Fibroblast of skin of right biceps (primary cell): ENCODE measurements at regions not wholly inside any gene's neighbourhood (a gene's known extent, or its start where the extent isn't known, plus 50 kb on each side); places are given as distances from the start of the nearest gene placed in this dataset.
A peak's percentile ranks its signal among the peaks of the same experiment; 100 is the strongest.

Source experiments
- DNase-seq: peaks from one replicate; pipeline ENCODE4 v3.0.0-alpha.2; 2013

DNA sequence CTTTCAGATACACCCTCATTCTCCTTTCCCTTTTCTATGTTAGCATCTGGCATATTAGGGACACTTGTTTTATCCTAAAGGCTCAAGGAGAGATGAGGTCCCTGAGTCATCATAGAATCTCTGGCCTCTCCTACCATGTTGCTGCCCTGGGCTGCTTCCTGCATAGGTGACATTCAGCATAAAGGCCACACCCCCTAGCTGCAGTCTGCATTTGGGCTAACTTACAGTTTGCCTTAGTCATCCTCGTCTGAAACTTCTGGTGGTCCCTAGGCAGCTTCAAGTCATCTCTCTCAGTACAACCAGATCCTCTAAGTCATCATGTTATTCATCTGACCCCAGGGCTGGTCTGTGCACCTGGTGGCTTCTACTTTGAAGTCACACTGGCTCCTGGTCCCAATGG lies 982.7 kb upstream of the NR2F2 start:
- no peak for DNase-seq

DNA sequence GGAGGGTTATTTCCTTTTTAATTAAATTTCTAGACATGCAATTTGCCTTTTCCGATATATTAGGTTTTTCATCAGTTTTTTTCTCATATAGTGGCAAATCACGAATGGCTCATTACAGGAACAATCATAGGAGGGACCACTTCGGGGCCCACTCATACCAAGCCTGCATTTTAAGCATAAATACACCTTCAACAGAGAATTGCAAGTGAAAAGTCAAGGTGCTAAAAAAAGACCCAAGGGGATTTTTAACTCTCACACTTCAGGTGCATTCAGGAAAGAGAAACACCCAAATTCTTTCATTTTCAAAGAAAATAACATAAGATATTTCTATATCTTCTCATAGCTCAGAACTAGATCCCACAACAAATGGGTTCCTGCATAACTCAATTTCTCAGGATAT lies 979.6 kb upstream of the NR2F2 start:
- no peak for DNase-seq

DNA sequence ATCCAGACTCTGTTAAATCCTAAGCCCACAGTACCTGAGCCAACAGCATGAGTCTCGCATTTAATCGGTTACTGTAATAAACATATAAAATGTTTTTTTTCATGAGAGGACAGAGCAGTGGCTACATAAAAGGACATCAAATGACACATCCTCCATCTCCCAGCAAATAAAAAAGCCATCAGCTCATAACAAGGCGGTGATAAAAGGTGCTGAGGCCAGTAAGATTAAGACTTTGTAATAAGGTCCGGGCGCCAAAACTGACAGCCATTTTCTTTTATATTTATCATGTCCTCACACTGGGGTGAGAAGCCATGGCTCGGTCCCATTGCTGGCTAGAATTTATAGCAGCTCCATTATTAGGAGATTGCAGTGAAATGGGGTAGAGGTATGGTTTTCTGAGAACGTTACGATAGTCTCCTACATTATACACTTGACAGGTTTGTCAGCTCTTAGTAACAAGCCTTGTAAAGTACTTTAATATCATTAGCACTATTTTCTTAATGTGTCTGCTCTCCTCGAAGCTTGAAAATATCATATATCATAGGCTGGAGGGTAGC lies 977.8 kb upstream of the NR2F2 start:
- DNase-seq, result no peak

DNA sequence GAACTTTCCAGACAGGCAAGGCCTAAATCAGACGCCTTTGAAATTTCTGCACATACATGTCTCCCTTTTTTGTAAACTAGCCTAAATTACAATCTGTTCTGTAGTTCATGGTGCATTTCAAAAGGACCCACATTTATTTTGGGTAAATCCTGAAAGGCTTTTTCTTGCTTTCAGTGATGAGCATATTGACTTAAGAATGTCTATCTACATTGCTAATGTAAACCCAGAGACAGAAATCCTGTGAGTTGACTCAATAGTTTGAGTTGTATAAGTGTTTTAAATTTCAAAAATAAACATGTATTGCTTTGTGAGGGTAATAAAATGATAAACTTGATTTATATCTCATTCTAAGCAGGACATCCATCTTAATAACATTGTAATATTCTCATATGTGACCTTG lies 977.0 kb upstream of the NR2F2 start:
- DNase-seq, result no peak

DNA sequence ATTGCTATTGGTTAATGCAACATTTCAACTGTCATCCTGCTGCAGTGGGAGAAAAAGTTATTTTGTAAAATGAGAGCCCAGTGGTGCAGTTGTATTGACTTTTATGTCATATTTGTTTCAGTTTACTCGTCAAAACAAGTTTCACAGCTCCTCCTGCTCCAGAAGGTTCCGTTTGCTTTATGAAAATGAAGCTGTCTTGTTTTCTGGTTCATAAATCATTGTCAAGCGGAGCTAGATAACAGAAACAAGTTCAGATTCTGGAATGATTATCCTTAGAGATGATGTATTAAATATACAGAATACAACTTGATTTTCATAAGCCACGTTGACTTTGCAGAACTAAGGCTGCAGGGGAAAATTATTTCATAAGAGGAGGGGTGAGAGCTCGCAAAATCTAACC lies 970.5 kb upstream of the NR2F2 start:
- DNase-seq, result no peak

DNA sequence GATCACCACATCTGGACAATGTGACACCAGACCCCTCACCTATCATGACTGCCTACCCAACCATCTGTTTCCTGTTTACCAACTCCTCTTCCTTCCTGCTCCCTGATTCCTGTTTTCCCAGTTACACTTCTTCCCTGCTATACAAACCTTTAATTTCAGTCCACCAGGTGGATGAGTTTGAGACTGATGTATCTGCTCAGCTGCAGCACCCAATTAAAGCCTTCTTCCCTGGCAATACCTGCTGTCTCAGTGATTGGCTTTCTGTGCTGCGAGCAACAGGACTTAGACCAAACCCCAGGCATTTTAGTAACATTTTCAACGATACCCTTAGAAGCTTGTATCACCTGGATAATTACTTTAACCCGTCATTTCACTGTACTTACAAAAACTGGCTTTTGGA lies 968.2 kb upstream of the NR2F2 start:
- DNase-seq, result no peak

DNA sequence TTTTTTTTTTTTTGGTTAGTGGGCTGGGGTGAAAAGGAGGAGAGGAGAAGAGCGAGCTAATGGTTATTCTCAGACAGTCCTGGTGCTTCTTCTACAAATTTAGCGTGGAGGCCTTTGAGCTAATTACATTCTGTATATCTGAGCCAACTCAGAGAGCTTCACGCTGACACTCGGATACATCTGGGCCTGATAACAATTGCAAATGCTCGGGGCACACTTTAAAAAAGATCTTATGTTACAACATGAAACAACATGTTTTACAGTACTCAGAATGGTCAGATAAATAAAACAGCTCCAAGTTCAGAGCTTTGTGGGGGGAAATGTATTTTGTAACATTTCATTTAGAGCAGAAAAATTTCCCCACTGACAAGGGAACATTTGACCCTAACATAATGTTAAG lies 966.9 kb upstream of the NR2F2 start:
- DNase-seq, result no peak

DNA sequence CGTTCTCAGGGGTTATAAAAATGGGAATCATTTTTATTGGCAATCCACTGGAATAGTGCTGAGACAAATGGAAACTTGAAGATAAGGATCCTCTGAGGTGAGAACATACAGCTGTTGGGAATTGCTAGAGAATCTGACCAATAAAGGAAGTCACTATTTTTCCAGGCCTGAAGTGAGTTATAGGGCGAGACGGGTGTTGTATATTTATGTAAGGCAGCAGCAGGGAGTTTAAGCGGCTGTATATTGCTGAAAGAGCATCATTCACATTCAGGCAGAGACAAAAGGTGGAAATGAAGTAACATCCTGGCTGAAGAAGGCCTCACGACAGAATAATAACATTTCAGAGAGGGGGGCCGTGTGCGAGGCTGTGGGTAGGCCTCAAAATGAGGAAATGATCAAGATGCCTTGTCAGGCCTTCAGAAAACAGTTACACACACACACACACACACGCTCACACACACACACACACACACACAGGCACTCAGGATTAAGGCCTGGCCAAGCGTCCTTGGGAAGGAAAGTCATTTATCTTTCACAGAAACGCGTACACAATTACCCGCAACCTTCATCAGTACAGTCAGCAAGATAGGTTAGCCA lies 964.9 kb upstream of the NR2F2 start:
- DNase-seq, result no peak

DNA sequence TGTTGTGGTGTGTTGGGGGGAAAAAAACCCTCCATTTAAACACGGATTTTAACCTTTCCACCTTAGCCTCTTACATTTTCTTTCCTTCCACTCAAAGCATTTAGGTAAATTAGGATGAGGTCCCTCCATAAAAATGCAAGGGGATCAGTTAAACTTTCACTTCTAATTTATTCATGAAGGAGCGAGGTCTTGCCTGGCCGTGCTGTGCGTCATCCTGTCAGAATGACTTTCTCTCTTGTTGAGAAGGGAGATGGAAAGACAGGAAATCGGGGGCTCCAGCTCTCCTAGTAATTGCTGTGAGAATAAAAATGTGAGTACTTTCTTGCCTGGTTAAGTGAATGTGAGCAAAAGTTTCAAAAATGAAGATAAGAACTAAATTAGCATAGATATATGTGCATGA lies 962.3 kb upstream of the NR2F2 start:
- DNase-seq, result peak; percentile 8

DNA sequence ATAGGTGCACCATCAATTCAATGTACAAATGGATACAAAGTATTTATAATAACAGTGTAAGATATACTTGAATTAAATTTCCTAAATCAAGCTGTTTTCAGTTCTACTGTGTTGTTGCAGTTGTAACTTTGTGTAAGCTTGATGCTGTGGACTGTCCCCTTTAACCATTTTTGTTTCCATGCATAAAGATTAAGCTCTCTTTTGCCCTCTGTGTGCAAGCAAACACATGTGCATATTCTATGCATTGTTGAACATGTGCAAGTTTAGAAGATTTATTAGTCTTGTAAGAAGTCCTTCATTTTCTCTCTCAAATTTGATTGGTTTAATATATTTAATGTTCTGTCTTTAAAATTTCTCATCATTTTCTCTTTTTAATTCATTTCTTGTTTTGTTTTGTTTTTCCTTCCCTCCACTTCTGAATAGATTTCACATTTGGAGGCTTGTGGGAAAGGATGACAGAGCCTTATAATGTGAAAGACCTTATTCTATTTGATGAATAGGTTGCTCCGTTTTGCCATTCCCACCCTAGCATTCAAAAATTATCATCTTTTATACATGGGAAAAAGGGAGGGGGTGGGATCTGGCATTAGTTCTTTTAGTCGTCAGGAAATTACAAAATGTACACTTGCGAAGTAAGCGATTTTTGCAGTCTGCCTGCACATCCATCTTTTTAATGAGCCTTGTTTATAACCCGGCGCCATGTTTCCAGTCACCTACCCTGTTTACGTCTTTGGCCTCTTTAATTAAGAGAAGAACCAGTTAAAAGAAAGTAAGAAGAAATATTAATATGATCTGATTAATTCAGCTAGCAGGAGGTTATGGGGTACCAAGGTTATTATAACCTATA lies 961.5 kb upstream of the NR2F2 start:
- DNase-seq, result no peak

DNA sequence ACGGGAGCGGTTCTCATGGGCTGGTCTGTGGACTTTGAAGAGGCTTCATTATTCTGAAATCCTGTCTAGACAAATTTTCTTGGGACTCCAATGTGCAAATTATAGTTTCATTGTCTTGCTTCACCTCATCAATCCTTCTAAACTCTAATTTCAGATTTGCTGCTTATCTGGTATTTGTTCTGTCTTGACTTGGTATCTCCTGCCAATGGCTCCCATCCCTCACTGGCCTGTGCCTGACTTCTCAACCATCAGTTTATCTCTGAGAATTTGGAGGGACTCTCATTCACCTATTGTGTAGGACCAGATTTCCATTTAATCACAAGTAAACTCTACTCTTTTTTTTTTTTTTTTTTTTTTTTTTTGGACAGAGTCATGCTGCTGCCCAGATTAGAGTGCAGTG lies 960.2 kb upstream of the NR2F2 start:
- DNase-seq, result no peak

DNA sequence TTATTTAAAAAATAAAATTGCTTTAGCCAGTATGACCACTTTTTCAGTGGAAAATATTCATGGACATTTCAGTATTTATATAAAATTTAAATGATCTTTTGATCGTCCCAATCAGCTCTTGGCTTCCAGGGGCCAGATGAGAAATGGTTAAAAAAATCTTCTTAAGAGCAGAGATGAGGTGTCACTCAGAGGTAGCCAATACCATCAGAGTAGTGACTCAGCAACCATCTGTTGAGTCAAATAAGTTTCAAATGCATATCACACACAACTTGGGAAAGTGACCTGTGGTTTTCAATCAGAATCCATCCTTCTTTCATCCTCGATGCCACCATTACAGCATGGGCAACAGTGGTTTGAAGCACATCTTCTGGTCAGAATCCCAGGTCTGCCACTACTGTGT lies 958.8 kb upstream of the NR2F2 start:
- peak; percentile 31 for DNase-seq

DNA sequence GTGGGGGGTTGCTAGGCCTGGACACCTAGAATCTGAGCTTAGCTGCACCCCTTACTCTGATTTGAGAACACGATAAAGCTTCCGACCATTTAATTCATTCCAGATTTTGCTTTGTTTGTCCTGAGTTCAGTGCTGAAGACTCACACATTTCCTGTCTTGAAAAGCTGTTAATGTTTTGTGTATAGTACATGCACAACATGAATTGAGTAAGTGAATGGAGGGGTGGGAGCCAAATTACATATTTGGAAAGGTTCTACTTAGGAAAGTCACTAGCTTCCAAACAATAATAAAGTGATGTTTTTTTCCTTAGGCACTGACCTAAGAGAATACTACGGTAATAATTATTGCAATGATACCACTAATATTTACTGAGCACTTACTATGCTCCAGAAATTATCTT lies 955.2 kb upstream of the NR2F2 start:
- no peak for DNase-seq

DNA sequence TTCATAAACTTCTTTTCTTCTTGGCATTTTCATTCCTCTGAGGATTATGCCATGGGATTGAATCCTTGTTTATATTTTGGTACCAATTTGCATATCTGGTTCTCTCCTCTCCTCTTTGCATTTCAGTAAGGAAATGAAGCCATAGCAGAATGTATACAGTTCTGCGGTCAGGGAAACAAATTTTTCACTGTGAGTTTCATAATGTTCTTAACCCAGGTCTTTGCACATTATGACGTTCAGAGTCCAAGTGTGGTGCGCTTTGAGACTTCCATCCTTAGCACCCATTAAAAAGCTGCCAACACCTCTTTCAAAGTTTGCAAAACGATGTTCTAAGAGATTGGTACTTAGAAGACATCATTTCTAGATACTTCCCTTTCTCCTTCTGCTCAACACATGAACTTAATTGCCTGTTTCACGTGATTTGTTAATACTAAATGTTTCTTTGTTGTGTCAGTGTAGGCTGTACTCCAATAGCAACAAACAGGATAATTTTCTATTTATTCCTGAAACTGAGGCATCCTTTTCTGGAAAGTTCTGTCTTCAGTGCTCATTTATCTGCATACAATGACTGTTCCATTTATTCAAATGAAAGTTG lies 953.1 kb upstream of the NR2F2 start:
- DNase-seq, result no peak

DNA sequence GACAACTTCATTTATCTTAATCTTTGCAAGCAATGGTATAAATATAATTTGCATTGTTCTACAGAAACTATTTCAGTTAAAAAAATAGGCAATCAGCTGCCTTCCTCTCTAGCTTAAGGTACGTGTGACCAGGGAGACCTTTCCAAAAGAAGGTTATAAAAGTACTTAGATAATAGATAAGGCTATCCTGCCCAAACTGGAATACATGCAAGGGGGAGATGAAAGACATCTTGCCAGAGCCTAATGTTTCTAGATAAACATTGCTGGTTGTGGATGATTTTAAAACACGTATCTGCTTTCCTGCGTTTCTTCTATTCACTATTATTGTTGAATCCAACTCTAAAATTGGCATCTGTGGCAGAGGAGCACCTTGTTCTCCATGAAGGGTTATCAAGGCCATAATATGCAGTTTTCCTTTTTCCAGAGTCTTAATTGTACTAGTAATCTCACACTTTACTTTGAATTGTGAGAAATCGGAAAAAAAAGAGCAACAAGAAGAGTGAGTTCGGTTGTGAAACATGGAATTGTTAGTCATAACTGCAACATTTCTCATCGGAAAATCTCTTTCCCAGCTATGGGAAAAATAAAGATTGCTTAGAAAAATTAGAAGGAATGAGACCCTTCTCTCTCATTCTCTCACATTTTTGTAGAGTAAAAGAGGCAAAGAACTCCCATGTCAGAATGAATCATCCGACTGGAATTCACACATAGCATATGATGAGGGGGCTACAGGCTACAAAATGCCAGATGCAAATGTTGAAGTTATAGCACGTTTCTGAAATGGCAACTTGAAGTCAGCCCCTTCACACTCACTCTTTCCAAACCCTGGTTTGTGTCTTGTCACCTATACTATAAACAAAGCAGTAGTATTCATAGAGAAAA lies 936.1 kb upstream of the NR2F2 start:
- peak; percentile 84 for DNase-seq

DNA sequence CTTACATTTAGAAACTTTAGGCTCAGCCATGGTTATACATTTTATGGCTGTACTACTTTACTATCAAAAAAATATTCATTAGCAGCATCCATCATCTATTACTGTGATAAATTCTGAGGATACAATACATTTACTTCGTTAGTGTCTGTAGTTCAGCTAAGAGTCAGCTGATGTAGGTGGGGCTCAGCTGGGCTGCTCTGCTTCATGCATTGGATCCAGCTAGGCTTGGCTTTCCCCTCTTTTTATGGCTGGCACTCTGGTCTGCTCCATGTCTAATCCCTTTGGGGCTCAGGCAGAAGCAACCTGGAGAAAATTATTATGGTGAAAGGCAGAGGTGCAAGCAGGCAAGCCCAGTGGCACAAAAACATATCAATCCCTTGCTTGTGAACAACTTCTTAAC lies 930.1 kb upstream of the NR2F2 start:
- DNase-seq, result no peak

DNA sequence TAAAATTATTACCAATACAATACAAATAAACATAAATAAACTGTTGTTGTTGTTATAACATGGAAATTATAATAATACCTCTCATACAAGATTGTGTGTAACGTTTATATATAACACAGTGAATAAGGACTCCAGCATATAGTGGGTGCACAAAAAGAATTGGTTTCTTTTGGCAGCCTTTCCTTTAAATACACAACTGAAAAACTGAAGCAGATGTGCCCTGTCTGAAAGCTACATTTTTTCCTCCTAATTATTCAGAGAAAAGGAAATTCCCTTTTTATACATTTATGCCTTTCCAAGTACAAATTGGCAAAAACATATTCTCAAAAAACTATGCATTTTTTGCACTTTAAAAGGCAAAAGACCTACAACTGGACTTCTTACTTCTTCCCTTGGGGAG lies 928.9 kb upstream of the NR2F2 start:
- DNase-seq, result no peak

DNA sequence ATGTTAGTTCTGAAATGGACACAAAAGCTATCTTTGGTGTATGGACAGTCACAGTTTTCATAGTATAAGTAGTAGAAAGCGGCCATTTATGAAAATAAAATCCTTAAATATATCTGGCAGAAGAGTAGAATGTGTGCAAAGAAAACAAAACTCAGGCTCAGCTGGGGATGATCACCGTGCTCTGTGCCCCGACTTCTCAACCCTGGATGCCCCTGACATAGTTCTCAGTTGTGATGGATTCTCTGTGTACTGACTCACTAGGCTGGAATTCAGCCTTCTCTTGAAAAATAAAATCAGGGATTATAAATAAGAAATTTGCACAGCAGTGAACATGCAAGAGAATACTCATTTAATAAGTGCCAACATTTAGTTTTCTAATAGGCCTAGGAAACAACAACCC lies 925.1 kb upstream of the NR2F2 start:
- peak; percentile 59 for DNase-seq

DNA sequence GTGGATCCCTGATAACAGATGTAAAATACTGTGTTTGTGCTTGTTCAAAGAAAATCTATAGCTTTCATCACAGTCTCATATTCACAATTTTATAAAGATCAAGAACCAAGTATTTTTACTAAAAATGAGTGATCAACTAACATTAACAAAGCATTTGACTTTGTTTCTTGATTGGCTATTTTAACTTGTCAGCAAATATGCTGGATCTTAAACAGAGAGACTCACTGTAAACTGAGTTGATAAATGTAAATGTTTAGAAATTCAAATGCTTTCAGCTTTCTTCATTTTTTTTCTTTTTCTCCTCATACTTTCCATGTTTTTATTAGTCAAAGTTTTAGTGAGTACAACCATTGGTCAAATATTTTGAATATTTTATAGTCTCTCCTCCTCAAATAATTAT lies 923.0 kb upstream of the NR2F2 start:
- DNase-seq, result no peak

DNA sequence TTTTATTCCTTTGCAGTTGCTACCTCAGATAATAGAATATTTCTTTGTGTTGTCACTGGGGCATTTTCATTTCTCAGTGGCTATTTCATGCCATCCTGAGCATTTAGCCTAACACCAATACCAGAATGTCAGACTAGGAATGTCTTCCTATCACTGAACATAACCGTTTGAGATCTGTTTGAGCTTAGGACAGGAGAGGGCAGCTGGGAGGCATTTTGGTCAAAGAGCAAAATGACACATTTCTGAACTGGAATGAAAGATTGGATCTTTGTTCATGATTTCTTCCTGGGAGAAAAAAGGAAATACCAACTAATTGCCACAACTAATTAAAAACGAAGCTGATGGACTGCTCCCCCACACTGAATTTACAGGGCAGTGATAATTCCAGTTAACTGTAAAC lies 921.3 kb upstream of the NR2F2 start:
- no peak for DNase-seq

DNA sequence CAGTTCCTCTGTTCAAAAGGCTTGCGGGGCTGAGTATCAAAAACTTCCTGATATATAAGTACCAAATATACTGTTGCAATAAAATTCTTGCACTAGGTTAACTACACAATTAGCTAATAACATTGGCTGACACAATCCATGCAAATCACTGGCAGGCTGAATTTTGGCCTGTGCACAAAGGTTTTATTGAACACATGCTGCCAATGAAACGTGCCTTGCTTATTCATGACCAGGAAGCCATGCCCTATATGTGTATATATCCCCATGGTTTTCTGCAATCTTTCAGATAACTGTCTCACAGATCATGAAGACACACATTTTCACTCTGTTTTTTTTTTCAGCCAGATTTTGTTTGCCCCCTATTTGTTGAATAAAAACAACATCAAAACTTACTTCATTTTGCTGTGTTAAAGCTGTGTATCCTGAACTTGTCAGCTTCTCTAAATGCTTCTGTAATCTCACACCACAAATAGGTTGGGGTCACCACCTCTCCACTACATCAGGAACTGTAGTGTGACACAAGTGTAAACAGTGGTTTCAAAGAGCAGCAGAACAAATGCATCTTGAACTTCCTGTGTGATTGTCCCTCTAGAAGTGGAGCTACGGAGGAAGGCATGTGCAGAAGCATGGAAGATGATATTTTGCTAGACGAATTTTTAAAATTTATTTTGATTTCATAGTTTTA lies 920.7 kb upstream of the NR2F2 start:
- DNase-seq, result no peak

DNA sequence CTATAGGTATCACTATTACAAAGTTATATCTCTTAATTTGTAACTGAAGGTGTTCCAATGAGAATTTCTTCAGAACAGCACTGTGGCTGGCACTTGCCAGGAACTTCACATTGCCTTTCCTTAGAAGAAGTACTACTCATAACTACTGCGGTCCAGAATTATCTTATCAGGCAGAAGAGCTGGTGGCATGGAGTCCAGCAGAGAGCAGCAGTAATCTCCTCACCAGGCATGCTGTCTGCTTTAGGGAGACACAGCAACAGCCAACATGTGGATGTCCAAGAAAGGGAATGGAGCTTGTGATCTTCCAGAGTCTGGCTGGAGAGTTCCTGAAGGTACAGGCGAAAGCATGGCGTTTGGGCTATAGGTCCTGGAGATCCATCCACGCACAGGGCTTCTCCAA lies 919.7 kb upstream of the NR2F2 start:
- no peak for DNase-seq

DNA sequence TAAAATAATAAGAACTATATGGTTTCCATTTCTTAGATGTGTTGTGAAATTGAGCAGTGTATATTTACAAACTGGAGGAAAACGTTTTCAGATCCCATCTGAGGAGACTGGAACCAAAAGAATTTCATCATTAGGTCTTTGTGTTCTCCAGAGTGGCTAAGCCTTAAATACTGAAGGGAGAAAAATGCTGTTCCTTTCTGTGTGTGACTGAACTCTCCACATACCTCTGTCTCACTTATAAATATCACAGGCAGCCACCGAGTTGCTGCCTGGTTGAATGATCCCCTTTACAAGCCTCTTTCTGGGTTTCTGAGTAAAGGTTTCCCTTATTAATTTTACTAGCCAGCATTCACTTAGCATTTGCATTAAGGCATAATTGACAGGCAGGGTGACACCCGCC lies 913.9 kb upstream of the NR2F2 start:
- no peak for DNase-seq
